ENCODE measurements at regions not wholly inside any gene's neighbourhood (a gene's known extent, or its start where the extent isn't known, plus 50 kb on each side); places are given as distances from the start of the nearest gene placed in this dataset.

GRCh38 chr4:115781528-115782146 is 668.2 kb upstream of the NDST4 start:
- TF ChIP-seq ZBTB10 (tag by site-specific recombination; IDR thresholded peaks at IDR 0.05) = no peak
- CTCF ChIA-PET = interaction anchor here (0.7 to 0.8 kb wide), 2 partner anchors 68 to 998 kb away, joined by 3 read pairs; no protein-coding TSS in a partner anchor
- Histone ChIP-seq H3K36me3 (ENCODE audit: control insufficient read depth in 2 of 2, insufficient read depth in 1 of 2, low read length in 2 of 2) (no peaks in the 10 kb centered on the region), H3K27ac (ENCODE audit: extremely low read depth, low read depth, low read length) (no peak overlapping the region), H3K4me1 (ENCODE audit: control insufficient read depth, insufficient read depth, low read length) (no peaks in the 10 kb centered on the region), H3K4me3 (ENCODE audit: low read depth, low read length) (no peak overlapping the region), H3K9me3 (ENCODE audit: control insufficient read depth, insufficient read depth, low read depth, low read length) (no peaks in the 10 kb centered on the region)
- POLR2A ChIA-PET = no interaction called here

- Histone ChIP-seq H3K36me3 (ENCODE audit: control insufficient read depth in 2 of 2, insufficient read depth in 1 of 2, low read length in 2 of 2) (no peaks in the 10 kb centered on the region), H3K4me3 (ENCODE audit: low read depth, low read length) (no peak overlapping the region), H3K27ac (ENCODE audit: extremely low read depth, low read depth, low read length) (no peak overlapping the region), H3K9me3 (ENCODE audit: control insufficient read depth, insufficient read depth, low read depth, low read length) (no peaks in the 10 kb centered on the region), H3K4me1 (ENCODE audit: control insufficient read depth, insufficient read depth, low read length) (no peaks in the 10 kb centered on the region)
- POLR2A ChIA-PET = no interaction called here
- CTCF ChIA-PET = no interaction called here
- TF ChIP-seq ZNF544 (tag by site-specific recombination; IDR thresholded peaks at IDR 0.05) (no peak), PRDM6 (tag by site-specific recombination; IDR thresholded peaks at IDR 0.05) (no peak), ZNF121 (tag by site-specific recombination; IDR thresholded peaks at IDR 0.05) (no peak), SCRT1 (tag by site-specific recombination; IDR thresholded peaks at IDR 0.05; ENCODE audit: borderline replicate concordance) (no peak), ZNF580 (tag by site-specific recombination; IDR thresholded peaks at IDR 0.05) (no peak), ZNF654 (tag by site-specific recombination; IDR thresholded peaks at IDR 0.05; ENCODE audit: low read depth) (no peak), REST (tag by site-specific recombination; IDR thresholded peaks at IDR 0.05) (no peak), SP3 (tag by site-specific recombination; IDR thresholded peaks at IDR 0.05) (no peak), ZFP3 (tag by site-specific recombination; IDR thresholded peaks at IDR 0.05; ENCODE audit: low read depth) (no peak), ZNF776 (tag by site-specific recombination; IDR thresholded peaks at IDR 0.05; ENCODE audit: borderline replicate concordance) (no peak), HOXC10 (CRISPR knock-in tag; IDR thresholded peaks at IDR 0.05) (no peak), ZNF48 (tag by site-specific recombination; IDR thresholded peaks at IDR 0.05) (no peak), ZNF24 (tag by site-specific recombination; IDR thresholded peaks at IDR 0.05) (no peak), ZNF2 (tag by site-specific recombination; IDR thresholded peaks at IDR 0.05) (no peak)
Observed at GRCh38 chr4:115780835-115781234, 667.4 kb upstream of the NDST4 start.
